GM12878 (cell line): ENCODE measurements at regions not wholly inside any gene's neighbourhood (a gene's known extent, or its start where the extent isn't known, plus 50 kb on each side); places are given as distances from the start of the nearest gene placed in this dataset.

Experiments used
- ATAC-seq: fragments of 200-7000 bp; cut with Tn5 transposase; 3 replicates; pipeline ENCODE4 v1.9.1; 2020; ENCODE audit warnings: mild to moderate bottlenecking, moderate library complexity
- BruUV-seq: library from RNA; stranded (reverse); fragments of 400-500 nt; replicated peaks from 2 replicates; lab custom pipeline; 2021; lab: Mats Ljungman, UMichigan
- CTCF ChIA-PET: fragments of 300-600 bp; sonication (Branson Sonifier 250); formaldehyde crosslinking; extraction: SDS; loops from one replicate; lab custom pipeline; 2021; ENCODE audit warnings: inconsistent platforms; lab: Yijun Ruan, JAX
- POLR2A ChIA-PET: fragments of 350-600 bp; formaldehyde crosslinking; extraction: SDS; loops from one replicate; lab custom pipeline; 2021; ENCODE audit warnings: inconsistent platforms; lab: Charles Lee
- RAD21 ChIA-PET: fragments of 300-600 bp; sonication (Branson Sonifier 250); formaldehyde crosslinking; loops from one replicate; lab custom pipeline; 2023; ENCODE audit warnings: antibody characterized with exemption; ENCODE audit not compliant: unreplicated experiment; lab: Charles Lee
- SMC1A ChIA-PET: fragments of 300-600 bp; sonication (Branson Sonifier 250); formaldehyde crosslinking; loops from one replicate; lab custom pipeline; 2023; ENCODE audit not compliant: unreplicated experiment, uncharacterized antibody; lab: Charles Lee
- DNase-seq: peaks from one replicate; pipeline ENCODE4 v3.0.0-alpha.2; 2011; ENCODE audit warnings: low read depth, low spot score
- FAIRE-seq: peaks from 3 replicates; lab custom pipeline; 2011; peaks lifted over from hg19 to GRCh38; lab: Jason Lieb, UNC
- H2AFZ ChIP-seq: 2 replicates; pipeline ENCODE4 v1.6.0; 2011; ENCODE audit warnings: low read depth, low read length, control low read depth; ENCODE audit not compliant: control insufficient read depth
- H3K27ac ChIP-seq: 2 replicates; pipeline ENCODE4 v1.5.1; 2011; ENCODE audit warnings: control low read depth; ENCODE audit not compliant: control insufficient read depth, insufficient read depth
- H3K27me3 ChIP-seq, 2 experiments: replicated peaks in 1 of 2; 2 replicates each; pipeline versions ENCODE4 v1.6.0 to v1.6.1; 2011; ENCODE audit warnings: low read length in 1 of 2; ENCODE audit not compliant: control insufficient read depth in 2 of 2, insufficient read depth in 2 of 2
- H3K36me3 ChIP-seq, 2 experiments: 2 replicates each; pipeline ENCODE4 v1.5.1; 2011; ENCODE audit warnings: low read length in 1 of 2; ENCODE audit not compliant: control insufficient read depth in 2 of 2, insufficient read depth in 2 of 2
- H3K4me1 ChIP-seq: 2 replicates; pipeline ENCODE4 v1.6.1; 2011; ENCODE audit warnings: mild to moderate bottlenecking, low read length, moderate library complexity, mixed read lengths; ENCODE audit not compliant: control insufficient read depth, insufficient read depth
- H3K4me2 ChIP-seq: 2 replicates; pipeline ENCODE4 v1.6.0; 2011; ENCODE audit warnings: control low read depth; ENCODE audit not compliant: control insufficient read depth, insufficient read depth
- H3K4me3 ChIP-seq: fragments of 200-600 bp; sonication (generic); 2 replicates; pipeline ENCODE4 v1.5.1; 2016
- H3K79me2 ChIP-seq: 2 replicates; pipeline ENCODE4 v1.6.0; 2011; ENCODE audit warnings: low read length; ENCODE audit not compliant: control insufficient read depth, insufficient read depth
- H3K9ac ChIP-seq: 2 replicates; pipeline ENCODE4 v1.8.0; 2011; ENCODE audit warnings: low read length, control low read depth, mixed read lengths; ENCODE audit not compliant: control insufficient read depth, insufficient read depth
- H3K9me3 ChIP-seq: replicated peaks from 3 replicates; pipeline ENCODE4 v1.5.1; 2011; ENCODE audit warnings: mild to moderate bottlenecking, low read length; ENCODE audit not compliant: control insufficient read depth, insufficient read depth
- H4K20me1 ChIP-seq: 2 replicates; pipeline ENCODE4 v1.6.0; 2011; ENCODE audit not compliant: control insufficient read depth, insufficient read depth
- ASH2L ChIP-seq: fragments of 300-600, 200-600 bp; sonication (generic); IDR thresholded peaks from 2 replicates; pipeline ENCODE4 v1.6.1; 2017; ENCODE audit warnings: low read depth, mild to moderate bottlenecking, borderline replicate concordance
- CEBPB ChIP-seq, 2 experiments: fragments of 150-350 bp in 1 of 2; IDR thresholded peaks; 2 replicates each; pipeline ENCODE4 v1.6.1; 2012 to 2014; ENCODE audit warnings: low read depth in 2 of 2, low read length in 2 of 2, borderline replicate concordance in 1 of 2, inconsistent platforms in 1 of 2
- CHD1 ChIP-seq: IDR thresholded peaks from 2 replicates; pipeline ENCODE4 v1.6.1; 2012; ENCODE audit warnings: low read depth, low read length, improper control_type of control experiment
- EP300 ChIP-seq, 2 experiments: fragments of 150-350 bp in 1 of 2; IDR thresholded peaks; 2 replicates each; pipeline ENCODE4 v1.6.1; 2011 to 2012; ENCODE audit warnings: low read depth in 2 of 2, low read length in 2 of 2, borderline replicate concordance in 1 of 2, improper control_type of control experiment in 1 of 2, inconsistent platforms in 1 of 2; ENCODE audit not compliant: control insufficient read depth in 1 of 2
- ESRRA ChIP-seq: IDR thresholded peaks from 2 replicates; pipeline ENCODE4 v1.6.1; 2012; ENCODE audit warnings: mild to moderate bottlenecking, low read length, improper control_type of control experiment
- FOXK2 ChIP-seq: fragments of 450-650 bp; IDR thresholded peaks from 2 replicates; pipeline ENCODE4 v1.6.1; 2017; ENCODE audit warnings: mild to moderate bottlenecking, moderate library complexity
- FOXM1 ChIP-seq: IDR thresholded peaks from 2 replicates; pipeline ENCODE4 v1.6.1; 2012; ENCODE audit warnings: low read depth, mild to moderate bottlenecking, inconsistent platforms, low read length, moderate library complexity
- GABPA ChIP-seq: IDR thresholded peaks from 2 replicates; pipeline ENCODE4 v1.6.1; 2014; ENCODE audit warnings: antibody characterized with exemption, low read depth, mild to moderate bottlenecking, inconsistent platforms
- SMAD1 ChIP-seq: fragments of 450-650 bp; IDR thresholded peaks from 2 replicates; pipeline ENCODE4 v1.6.1; 2018; ENCODE audit warnings: mild to moderate bottlenecking, low read depth; ENCODE audit not compliant: partially characterized antibody
- SREBF2 ChIP-seq: IDR thresholded peaks from 2 replicates; pipeline ENCODE4 v1.6.1; 2012; ENCODE audit warnings: mild to moderate bottlenecking, low read length
- STAT1 ChIP-seq: fragments of 450-650 bp; conservative IDR thresholded peaks from 2 replicates; pipeline ENCODE4 v1.6.1; 2014; ENCODE audit warnings: antibody characterized with exemption, mild to moderate bottlenecking
- SUPT20H ChIP-seq: IDR thresholded peaks from 2 replicates; pipeline ENCODE4 v1.6.1; 2011; ENCODE audit warnings: low read depth, mild to moderate bottlenecking, low read length, moderate library complexity, borderline replicate concordance; ENCODE audit not compliant: control insufficient read depth
- WGBS: methylation state at CpG from one replicate; pipeline ENCODE4 v1.1.6; 2016; ENCODE audit warnings: low lambda C conversion rate; ENCODE audit not compliant: insufficient replicate concordance, insufficient coverage; ENCODE audit errors: missing lambda C conversion rate; 5-methylcytosine and 5-hydroxymethylcytosine counted together
- in situ Hi-C: fragments of 300-500 bp; cut with MboI; formaldehyde crosslinking; loops from 9 replicates; pipeline ENCODE4 v1.14.3; 2018; ENCODE audit warnings: mixed read lengths
- intact Hi-C: fragments of 100-400 bp; cut with micrococcal nuclease; formaldehyde crosslinking; loops from one replicate; pipeline ENCODE4 v1.14.2; 2022; ENCODE audit not compliant: unreplicated experiment
- TF ChIP-seq, protein P1 (sequence below): IDR thresholded peaks from 2 replicates; pipeline ENCODE4 v1.6.1; 2011; ENCODE audit warnings: borderline replicate concordance, low read depth, mild to moderate bottlenecking, moderate library complexity, mixed read lengths, low read length; ENCODE audit not compliant: insufficient read depth; ENCODE audit errors: extremely low read length

- CTCF ChIA-PET: no interaction called here
- in situ Hi-C loops (no loop called here), intact Hi-C loops (no loop called here)
- no peak overlapping the region for H2AFZ ChIP-seq
- no peak for TF ChIP-seq SREBF2
- TF ChIP-seq STAT1: no peak
- no peak for TF ChIP-seq GABPA
- no peak for TF ChIP-seq SUPT20H
- TF ChIP-seq FOXM1: no peak
- TF ChIP-seq ESRRA: no peak
- TF ChIP-seq FOXK2: no peak
- no peak for TF ChIP-seq ASH2L
- TF ChIP-seq SMAD1: no peak
- TF ChIP-seq CHD1: no peak
- no peak for TF ChIP-seq EP300 (IDR thresholded peaks at IDR 0.05; ENCODE audit: borderline replicate concordance in 1 of 2, control insufficient read depth in 1 of 2, low read depth in 2 of 2, low read length in 2 of 2)
- TF ChIP-seq CEBPB (IDR thresholded peaks at IDR 0.05; ENCODE audit: borderline replicate concordance in 1 of 2, low read depth in 2 of 2, low read length in 2 of 2): no peak
- TF ChIP-seq, protein P1, sequence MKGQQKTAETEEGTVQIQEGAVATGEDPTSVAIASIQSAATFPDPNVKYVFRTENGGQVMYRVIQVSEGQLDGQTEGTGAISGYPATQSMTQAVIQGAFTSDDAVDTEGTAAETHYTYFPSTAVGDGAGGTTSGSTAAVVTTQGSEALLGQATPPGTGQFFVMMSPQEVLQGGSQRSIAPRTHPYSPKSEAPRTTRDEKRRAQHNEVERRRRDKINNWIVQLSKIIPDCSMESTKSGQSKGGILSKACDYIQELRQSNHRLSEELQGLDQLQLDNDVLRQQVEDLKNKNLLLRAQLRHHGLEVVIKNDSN: no peak
- TF ChIP-seq, all 136 proteins: peak for 0
- DNase-seq (no peak), FAIRE-seq (no peak), ATAC-seq (no peak)
- Histone ChIP-seq H3K4me2 (no peak overlapping the region), H4K20me1 (no peaks in the 10 kb centered on the region), H3K4me3 (no peak overlapping the region), H3K9me3 (no peaks in the 10 kb centered on the region), H3K9ac (no peak overlapping the region), H3K36me3 (no peaks in the 10 kb centered on the region), H3K27ac (no peak overlapping the region), H3K27me3 (no peaks in the 10 kb centered on the region), H3K79me2 (no peaks in the 10 kb centered on the region), H3K4me1 (no peaks in the 10 kb centered on the region; the same call in 1 of the 2 replicates)
- POLR2A ChIA-PET: no interaction called here
- RAD21 ChIA-PET: interaction anchor here (0.8 kb wide), 1 partner anchor 28 kb away, joined by 3 read pairs; no protein-coding TSS in a partner anchor
- BruUV-seq: no TSS peak
- 31% methylated on average over 5 of the region's 5 CpGs for WGBS
- SMC1A ChIA-PET: no interaction called here
Measured at GRCh38 chr10:4685904-4686643, 139.9 kb upstream of the AKR1E2 start.
